SK-N-MC (cell line): ENCODE measurements at regions not wholly inside any gene's neighbourhood (a gene's known extent, or its start where the extent isn't known, plus 50 kb on each side); places are given as distances from the start of the nearest gene placed in this dataset.

ENCODE experiments used
- EZH2 ChIP-seq: fragments of 200-600 bp; sonication (generic); IDR thresholded peaks from one replicate; pipeline ENCODE4 v1.6.1; 2017; ENCODE audit warnings: antibody characterized with exemption
- FOXP2 ChIP-seq: optimal IDR thresholded peaks from 2 replicates; pipeline ENCODE3; 2011; ENCODE audit warnings: mild to moderate bottlenecking, moderate library complexity; ENCODE audit not compliant: insufficient read depth; ENCODE audit errors: extremely low read length, control extremely low read depth
- POLR2AphosphoS5 ChIP-seq: IDR thresholded peaks from 2 replicates; pipeline ENCODE4 v1.6.1; 2012; ENCODE audit warnings: mild to moderate bottlenecking, low read depth, low read length, borderline replicate concordance

DNA sequence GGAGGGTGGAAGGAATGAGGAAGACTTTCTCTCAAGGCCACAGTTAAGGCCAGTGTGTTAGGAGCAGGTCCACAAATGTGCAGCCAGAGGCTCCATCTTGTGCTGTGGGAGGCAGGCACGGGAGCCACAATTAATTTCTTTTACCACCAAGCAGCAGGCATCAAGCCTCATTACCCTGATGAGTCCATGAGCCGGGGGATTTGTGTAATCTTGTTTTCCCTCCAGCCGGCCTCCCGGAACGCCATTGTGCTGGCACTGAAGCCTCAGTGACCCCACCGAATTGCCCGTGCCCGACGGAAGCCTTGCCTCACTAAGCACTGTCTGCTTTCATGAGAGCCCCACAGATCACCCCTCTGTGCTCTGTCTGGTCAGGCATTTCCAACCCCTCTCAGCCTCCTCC, 154.7 kb upstream of the STX18 start:
- no peak for TF ChIP-seq POLR2AphosphoS5
- TF ChIP-seq EZH2: no peak
- no peak for TF ChIP-seq FOXP2
